Hepatocyte (in vitro differentiated cells): ENCODE measurements at regions not wholly inside any gene's neighbourhood (a gene's known extent, or its start where the extent isn't known, plus 50 kb on each side); places are given as distances from the start of the nearest gene placed in this dataset.

ENCODE experiments used
- EZH2 ChIP-seq: fragments of 200-600 bp; sonication (generic); IDR thresholded peaks from 2 replicates; pipeline ENCODE4 v1.6.1; 2016; ENCODE audit warnings: antibody characterized with exemption, mild to moderate bottlenecking, borderline replicate concordance
- EZH2phosphoT487 ChIP-seq: fragments of 200-600 bp; sonication (generic); IDR thresholded peaks from one replicate; pipeline ENCODE4 v1.6.1; 2018; ENCODE audit warnings: antibody characterized with exemption, mild to moderate bottlenecking, low read depth, moderate library complexity; ENCODE audit not compliant: unreplicated experiment, severe bottlenecking
- TF ChIP-seq, protein P1 (sequence below): fragments of 200-600 bp; sonication (generic); IDR thresholded peaks from 2 replicates; pipeline ENCODE4 v1.5.1; 2016; ENCODE audit warnings: antibody characterized with exemption, mild to moderate bottlenecking; ENCODE audit not compliant: poor library complexity

DNA sequence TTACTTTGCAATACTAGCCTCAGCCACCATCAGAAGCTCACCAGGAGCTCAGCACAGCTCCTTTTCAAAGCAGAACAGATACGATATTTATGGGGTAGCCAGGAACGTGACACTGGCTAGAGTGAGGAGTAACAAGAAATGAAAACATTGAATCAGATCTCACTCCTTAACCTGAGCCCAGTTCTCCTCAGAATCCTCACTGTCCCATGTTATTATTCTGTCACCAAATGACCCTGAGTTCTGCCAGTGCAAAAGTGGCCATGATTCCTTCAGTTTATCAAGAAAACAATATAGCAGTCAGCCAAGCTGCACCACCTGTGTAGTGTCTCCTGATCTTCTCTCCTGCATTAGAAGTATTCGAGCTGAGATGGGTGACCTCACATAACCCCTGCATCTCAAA is 956.7 kb downstream of the TUSC7 start:
- TF ChIP-seq EZH2 (no peak), EZH2phosphoT487 (no peak)
- TF ChIP-seq, protein P1, sequence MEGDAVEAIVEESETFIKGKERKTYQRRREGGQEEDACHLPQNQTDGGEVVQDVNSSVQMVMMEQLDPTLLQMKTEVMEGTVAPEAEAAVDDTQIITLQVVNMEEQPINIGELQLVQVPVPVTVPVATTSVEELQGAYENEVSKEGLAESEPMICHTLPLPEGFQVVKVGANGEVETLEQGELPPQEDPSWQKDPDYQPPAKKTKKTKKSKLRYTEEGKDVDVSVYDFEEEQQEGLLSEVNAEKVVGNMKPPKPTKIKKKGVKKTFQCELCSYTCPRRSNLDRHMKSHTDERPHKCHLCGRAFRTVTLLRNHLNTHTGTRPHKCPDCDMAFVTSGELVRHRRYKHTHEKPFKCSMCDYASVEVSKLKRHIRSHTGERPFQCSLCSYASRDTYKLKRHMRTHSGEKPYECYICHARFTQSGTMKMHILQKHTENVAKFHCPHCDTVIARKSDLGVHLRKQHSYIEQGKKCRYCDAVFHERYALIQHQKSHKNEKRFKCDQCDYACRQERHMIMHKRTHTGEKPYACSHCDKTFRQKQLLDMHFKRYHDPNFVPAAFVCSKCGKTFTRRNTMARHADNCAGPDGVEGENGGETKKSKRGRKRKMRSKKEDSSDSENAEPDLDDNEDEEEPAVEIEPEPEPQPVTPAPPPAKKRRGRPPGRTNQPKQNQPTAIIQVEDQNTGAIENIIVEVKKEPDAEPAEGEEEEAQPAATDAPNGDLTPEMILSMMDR: no peak
